GM19239 (cell line): ENCODE measurements at regions not wholly inside any gene's neighbourhood (a gene's known extent, or its start where the extent isn't known, plus 50 kb on each side); places are given as distances from the start of the nearest gene placed in this dataset.
"Not testable (repeated sequence)": the region's sequence is repeated elsewhere in the genome, so short reads cannot be mapped to it uniquely, and the experiment has no call there.

Experiments
- DNase-seq: peaks from one replicate; pipeline ENCODE4 v3.0.0; 2011; ENCODE audit warnings: low spot score; ENCODE audit not compliant: insufficient read length
- FAIRE-seq: peaks from 2 replicates; lab custom pipeline; 2011; peaks lifted over from hg19 to GRCh38; lab: Jason Lieb, UNC

- no peak for DNase-seq
- FAIRE-seq = no peak
These were observed 136.8 kb upstream of the SLC4A4 start for GRCh38 chr4:71201817-71202576.

- FAIRE-seq (no peak), DNase-seq (no peak)
These were observed 136.1 kb upstream of the SLC4A4 start for GRCh38 chr4:71202705-71203104.

GRCh38 chr4:71204056-71204455 is 134.8 kb upstream of the SLC4A4 start:
- no peak for FAIRE-seq

GRCh38 chr4:71206763-71207162 is 132.1 kb upstream of the SLC4A4 start:
- DNase-seq (no peak), FAIRE-seq (no peak)

More at GRCh38 chr4:71204056-71204455, 134.8 kb upstream of the SLC4A4 start:
- DNase-seq = no peak

- FAIRE-seq = no peak
These were observed 129.7 kb upstream of the SLC4A4 start for GRCh38 chr4:71209161-71209560.

GRCh38 chr4:71210823-71211222 is 128.0 kb upstream of the SLC4A4 start:
- FAIRE-seq = no peak
- no peak for DNase-seq

More at GRCh38 chr4:71209161-71209560, 129.7 kb upstream of the SLC4A4 start:
- no peak for DNase-seq

GRCh38 chr4:71211748-71212147 is 127.1 kb upstream of the SLC4A4 start:
- no peak for FAIRE-seq
- no peak for DNase-seq

GRCh38 chr4:71212216-71212615 is 126.6 kb upstream of the SLC4A4 start:
- FAIRE-seq = no peak
- DNase-seq = no peak

- no peak for FAIRE-seq
- no peak for DNase-seq
These were observed 124.2 kb upstream of the SLC4A4 start for GRCh38 chr4:71214578-71214977.

- DNase-seq = no peak
- FAIRE-seq = no peak
These were observed 122.4 kb upstream of the SLC4A4 start for GRCh38 chr4:71216316-71216959.

GRCh38 chr4:71217688-71218087 is 121.1 kb upstream of the SLC4A4 start:
- DNase-seq (no peak), FAIRE-seq (no peak)

- FAIRE-seq, DNase-seq: not testable (repeated sequence)
These were observed 118.0 kb upstream of the SLC4A4 start for GRCh38 chr4:71220848-71221247.

- DNase-seq (no peak), FAIRE-seq (no peak)
These were observed 117.0 kb upstream of the SLC4A4 start for GRCh38 chr4:71221510-71222466.

- FAIRE-seq (no peak), DNase-seq (no peak)
These were observed 116.2 kb upstream of the SLC4A4 start for GRCh38 chr4:71222661-71223060.

GRCh38 chr4:71229477-71230270 is 109.1 kb upstream of the SLC4A4 start:
- DNase-seq (peak; percentile 9), FAIRE-seq (no peak)

- DNase-seq = no peak
- no peak for FAIRE-seq
These were observed 108.3 kb upstream of the SLC4A4 start for GRCh38 chr4:71230271-71231128.

GRCh38 chr4:71231129-71232055 is 107.4 kb upstream of the SLC4A4 start:
- no peak for DNase-seq

GRCh38 chr4:71232056-71232430 is 106.8 kb upstream of the SLC4A4 start:
- FAIRE-seq (no peak), DNase-seq (no peak)

More at GRCh38 chr4:71231129-71232055, 107.4 kb upstream of the SLC4A4 start:
- FAIRE-seq = no peak
